GM21447 (cell line): ENCODE measurements at regions not wholly inside any gene's neighbourhood (a gene's known extent, or its start where the extent isn't known, plus 50 kb on each side); places are given as distances from the start of the nearest gene placed in this dataset.
A peak's percentile ranks its signal among the peaks of the same experiment; 100 is the strongest.
"Not testable (repeated sequence)": the region's sequence is repeated elsewhere in the genome, so short reads cannot be mapped to it uniquely, and the experiment has no call there.

ENCODE experiments used
- ATAC-seq: cut with Tn5 transposase; IDR thresholded peaks from one replicate; pipeline ENCODE4 v1.9.1; 2021; ENCODE audit not compliant: unreplicated experiment

- not testable (repeated sequence) for ATAC-seq
Measured at GRCh38 chr6:11457422-11457821, 80.1 kb upstream of the TMEM170B start.

GRCh38 chr6:11452106-11452505 is 85.4 kb upstream of the TMEM170B start:
- not testable (repeated sequence) for ATAC-seq

DNA sequence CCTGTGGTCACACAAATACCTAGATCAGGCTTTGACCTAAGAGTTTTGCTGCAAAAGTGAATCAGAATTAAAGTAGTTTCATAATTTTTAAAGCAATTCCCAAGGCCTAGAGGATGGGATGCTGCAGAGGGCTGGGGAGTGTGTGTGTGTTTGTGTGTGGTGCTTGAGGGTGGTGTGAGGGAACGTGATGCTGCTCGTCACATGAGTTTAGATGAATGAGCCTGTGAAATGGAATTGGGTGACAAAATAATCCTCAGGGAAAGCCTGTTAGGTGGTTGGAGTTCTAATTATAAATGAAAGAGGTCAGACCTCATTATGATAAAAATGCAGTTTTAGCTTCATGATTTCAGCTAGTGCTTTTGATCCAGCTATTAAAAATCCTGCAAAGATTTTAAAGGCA is 87.5 kb upstream of the TMEM170B start:
- ATAC-seq, result no peak

DNA sequence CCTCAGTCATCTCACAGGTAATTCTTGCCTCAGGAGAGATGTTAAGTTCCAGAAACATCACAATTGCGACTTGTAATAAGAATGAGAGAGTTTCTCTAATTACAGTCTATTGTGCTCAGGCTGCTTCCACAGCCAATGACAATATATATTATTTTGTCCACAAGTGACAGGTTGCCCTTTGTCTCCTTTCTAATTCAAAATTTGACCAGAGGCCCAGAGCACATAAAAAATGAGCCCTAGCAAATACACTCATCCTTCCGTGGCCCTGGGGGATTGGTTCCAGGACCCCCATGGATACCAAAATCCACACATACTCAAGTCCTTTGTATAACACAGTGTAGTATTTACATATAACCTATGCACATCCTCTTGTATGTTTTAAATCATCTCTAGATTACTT is 88.1 kb upstream of the TMEM170B start:
- no peak for ATAC-seq

DNA sequence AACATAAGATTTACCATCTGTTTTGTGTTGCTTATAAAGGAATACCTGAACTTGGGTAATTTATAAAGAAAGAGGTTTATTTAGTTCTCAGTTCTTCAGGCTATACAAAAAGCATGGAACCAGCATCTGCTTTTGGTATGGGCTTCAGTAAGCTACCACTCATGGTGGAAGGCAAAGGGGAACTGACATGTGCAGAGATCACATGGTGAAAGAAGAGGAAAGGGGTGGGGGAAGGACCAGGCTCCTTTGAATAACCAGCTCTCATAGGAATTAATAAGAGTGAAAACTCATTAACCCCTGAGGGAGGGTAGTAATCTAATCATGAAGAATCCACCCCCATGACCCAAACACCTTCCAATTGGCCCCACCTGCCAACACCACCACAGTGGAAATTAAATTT is 89.5 kb upstream of the TMEM170B start:
- no peak for ATAC-seq

- no peak for ATAC-seq
Measured at GRCh38 chr6:11447265-11447664, 90.3 kb upstream of the TMEM170B start.

GRCh38 chr6:11445146-11445545 is 92.4 kb upstream of the TMEM170B start:
- ATAC-seq, result no peak

DNA sequence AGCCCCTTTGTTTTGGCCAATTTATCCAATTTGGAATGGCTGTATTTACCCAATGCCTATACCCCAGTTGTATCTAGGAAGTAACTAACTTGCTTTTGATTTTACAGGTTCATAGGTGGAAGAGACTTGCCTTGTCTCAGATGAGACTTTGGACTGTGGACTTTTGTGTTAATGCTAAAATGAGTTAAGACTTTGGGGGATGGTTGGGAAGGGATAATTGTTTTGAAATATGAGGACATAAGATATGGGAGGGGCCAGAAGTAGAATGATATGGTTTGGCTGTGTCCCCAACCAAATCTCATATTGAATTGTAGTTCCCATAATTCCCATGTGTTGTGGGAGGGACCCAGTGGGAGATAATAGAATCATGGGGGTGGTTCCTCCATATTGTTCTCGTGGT is 94.4 kb upstream of the TMEM170B start:
- not testable (repeated sequence) for ATAC-seq

- no peak for ATAC-seq
Measured at GRCh38 chr6:11442495-11442894, 95.1 kb upstream of the TMEM170B start.

DNA sequence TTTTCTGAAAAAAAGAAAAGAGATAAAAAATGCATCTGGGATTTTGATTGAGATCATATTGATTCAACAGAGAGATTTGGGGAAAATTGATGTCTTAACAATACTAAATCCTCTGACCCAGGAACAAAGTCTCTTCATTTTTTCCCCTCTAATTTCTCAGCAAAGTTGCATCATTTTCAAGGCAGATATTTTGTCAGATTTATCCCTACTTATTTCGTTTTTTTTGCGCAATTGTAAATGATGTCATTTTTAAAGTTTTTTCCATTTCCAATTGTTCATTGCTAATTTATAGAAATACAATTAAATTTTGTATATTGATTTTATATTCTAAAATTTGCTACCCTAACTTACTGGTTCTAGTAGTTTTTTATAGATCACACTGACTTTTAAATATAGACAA is 97.7 kb upstream of the TMEM170B start:
- no peak for ATAC-seq

- ATAC-seq, result no peak
Measured at GRCh38 chr6:11439017-11439420, 98.5 kb upstream of the TMEM170B start.

DNA sequence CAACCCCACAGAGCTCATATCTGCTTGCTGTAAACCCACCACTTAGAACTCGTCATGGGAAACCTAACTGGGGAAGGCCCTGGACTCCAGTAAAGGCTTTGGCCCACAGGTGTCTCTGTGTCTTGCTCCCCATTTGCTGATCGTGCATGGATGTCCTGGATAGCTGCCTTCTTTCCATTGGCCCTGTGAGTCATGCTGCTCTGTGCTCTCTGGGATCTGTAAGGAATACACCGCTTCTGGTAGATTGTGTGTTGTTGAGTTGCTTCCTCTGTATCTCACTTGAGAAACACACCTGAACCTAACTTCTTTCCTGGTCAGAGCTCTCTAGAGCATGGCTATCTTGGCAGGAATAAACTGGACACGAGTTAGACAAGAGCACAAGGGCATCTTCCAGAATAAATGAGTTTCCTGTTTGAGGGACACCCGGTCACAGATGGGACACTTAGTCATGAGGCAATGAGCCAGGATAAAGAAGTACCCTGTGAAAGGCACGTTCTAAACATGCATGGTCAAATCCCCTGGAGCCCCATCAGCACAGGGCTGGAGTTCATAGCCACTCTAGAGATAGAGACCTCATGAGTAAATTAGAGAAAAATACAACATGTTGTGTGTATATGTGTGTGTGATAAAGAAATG is 99.6 kb upstream of the TMEM170B start:
- ATAC-seq, result no peak

- ATAC-seq, result no peak
Measured at GRCh38 chr6:11436508-11437096, 100.9 kb upstream of the TMEM170B start.

GRCh38 chr6:11434565-11435326 is 102.8 kb upstream of the TMEM170B start:
- ATAC-seq, result no peak

DNA sequence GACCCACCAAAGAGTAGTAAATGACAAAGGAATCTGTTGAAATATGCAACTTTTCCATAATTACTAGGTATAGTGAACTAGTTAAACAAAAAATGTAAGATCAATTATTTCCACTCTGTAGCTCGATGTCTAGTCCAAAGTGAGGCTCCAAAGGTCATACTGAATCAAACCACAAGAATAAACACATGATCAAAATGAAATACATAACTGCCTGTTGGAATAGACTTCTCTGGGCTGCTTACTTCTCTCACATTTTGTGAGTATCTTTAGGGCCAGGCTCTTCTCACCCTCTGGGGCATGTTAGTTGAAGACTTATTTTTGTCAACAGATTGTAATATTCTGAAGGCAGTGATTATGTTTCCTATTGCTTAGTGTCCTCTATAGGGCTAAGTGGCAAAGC is 103.7 kb upstream of the TMEM170B start:
- ATAC-seq, result no peak

- no peak for ATAC-seq
Measured at GRCh38 chr6:11432713-11433450, 104.7 kb upstream of the TMEM170B start.

GRCh38 chr6:11432091-11432490 is 105.5 kb upstream of the TMEM170B start:
- no peak for ATAC-seq

- no peak for ATAC-seq
Measured at GRCh38 chr6:11431455-11431937, 106.1 kb upstream of the TMEM170B start.

- ATAC-seq, result no peak
Measured at GRCh38 chr6:11430036-11430435, 107.5 kb upstream of the TMEM170B start.

GRCh38 chr6:11429577-11429976 is 108.0 kb upstream of the TMEM170B start:
- peak; percentile 19 for ATAC-seq

- ATAC-seq, result peak; percentile 59
Measured at GRCh38 chr6:11428895-11429294, 108.7 kb upstream of the TMEM170B start.
